SU-DHL-6 (cell line): ENCODE measurements at regions not wholly inside any gene's neighbourhood (a gene's known extent, or its start where the extent isn't known, plus 50 kb on each side); places are given as distances from the start of the nearest gene placed in this dataset.

Experiments used
- H2AFZ ChIP-seq: fragments of 200-600 bp; sonication (generic); 2 replicates; pipeline ENCODE4 v1.6.1; 2014; ENCODE audit warnings: low read depth, mild to moderate bottlenecking, moderate library complexity, mixed read lengths, antibody characterized with exemption, low read length; ENCODE audit not compliant: severe bottlenecking
- H3F3A ChIP-seq: fragments of 200-600 bp; shearing (Covaris generic); 2 replicates; pipeline ENCODE4 v1.6.0; 2016; ENCODE audit warnings: antibody characterized with exemption, mild to moderate bottlenecking; ENCODE audit not compliant: insufficient read depth
- H3K27ac ChIP-seq: fragments of 200-600 bp; sonication (generic); 2 replicates; pipeline ENCODE4 v1.5.1; 2016; ENCODE audit warnings: low read depth, mild to moderate bottlenecking, low read length, moderate library complexity, mixed read lengths
- H3K27me3 ChIP-seq: fragments of 200-600 bp; sonication (generic), shearing (Covaris generic); 2 replicates; pipeline ENCODE4 v1.6.0; 2014; ENCODE audit warnings: mild to moderate bottlenecking, low read length
- H3K36me3 ChIP-seq: fragments of 200-600 bp; sonication (generic); 2 replicates; pipeline ENCODE4 v1.6.1; 2014; ENCODE audit warnings: mild to moderate bottlenecking, low read length, mixed read lengths
- H3K4me2 ChIP-seq: fragments of 300-600, 200-600 bp; shearing (Covaris generic), sonication (generic); 2 replicates; pipeline ENCODE4 v1.6.0; 2014; ENCODE audit warnings: low read length, low read depth, mild to moderate bottlenecking; ENCODE audit not compliant: poor library complexity, severe bottlenecking
- H3K4me3 ChIP-seq: fragments of 200-600 bp; sonication (generic); 2 replicates; pipeline ENCODE4 v1.5.1; 2014; ENCODE audit warnings: antibody characterized with exemption, low read length, mild to moderate bottlenecking, mixed read lengths; ENCODE audit not compliant: insufficient read depth, poor library complexity, severe bottlenecking
- H3K79me2 ChIP-seq: fragments of 200-600 bp; sonication (generic); 2 replicates; pipeline ENCODE4 v1.6.1; 2014; ENCODE audit warnings: mild to moderate bottlenecking, low read length, moderate library complexity; ENCODE audit not compliant: insufficient read depth
- H3K9ac ChIP-seq: fragments of 200-600 bp; sonication (generic); 2 replicates; pipeline ENCODE4 v1.7.0; 2014; ENCODE audit warnings: mild to moderate bottlenecking, low read length
- H3K9me2 ChIP-seq: fragments of 200-600 bp; sonication (generic); replicated peaks from 2 replicates; pipeline ENCODE4 v1.6.1; 2014; ENCODE audit warnings: low read length; ENCODE audit not compliant: insufficient read depth
- H3K9me3 ChIP-seq: fragments of 200-600 bp; sonication (generic); 2 replicates; pipeline ENCODE4 v1.6.1; 2014; ENCODE audit warnings: low read length, mixed read lengths; ENCODE audit not compliant: insufficient read depth
- H4K20me1 ChIP-seq: fragments of 200-600 bp; sonication (generic); 2 replicates; pipeline ENCODE4 v1.6.1; 2014; ENCODE audit warnings: low read depth, mild to moderate bottlenecking, antibody characterized with exemption, low read length, moderate library complexity, mixed read lengths
- EZH2phosphoT487 ChIP-seq: fragments of 200-600 bp; sonication (generic), shearing (Covaris generic); conservative IDR thresholded peaks from 2 replicates; pipeline ENCODE4 v1.6.1; 2018; ENCODE audit warnings: mild to moderate bottlenecking, antibody characterized with exemption, low read length, moderate library complexity, mixed read lengths
- TF ChIP-seq, protein P1 (sequence below): fragments of 200-600 bp; sonication (generic); IDR thresholded peaks from one replicate; pipeline ENCODE4 v1.5.1; 2017; ENCODE audit warnings: antibody characterized with exemption, mild to moderate bottlenecking, low read length, moderate library complexity; ENCODE audit not compliant: insufficient read depth, poor library complexity, severe bottlenecking

DNA sequence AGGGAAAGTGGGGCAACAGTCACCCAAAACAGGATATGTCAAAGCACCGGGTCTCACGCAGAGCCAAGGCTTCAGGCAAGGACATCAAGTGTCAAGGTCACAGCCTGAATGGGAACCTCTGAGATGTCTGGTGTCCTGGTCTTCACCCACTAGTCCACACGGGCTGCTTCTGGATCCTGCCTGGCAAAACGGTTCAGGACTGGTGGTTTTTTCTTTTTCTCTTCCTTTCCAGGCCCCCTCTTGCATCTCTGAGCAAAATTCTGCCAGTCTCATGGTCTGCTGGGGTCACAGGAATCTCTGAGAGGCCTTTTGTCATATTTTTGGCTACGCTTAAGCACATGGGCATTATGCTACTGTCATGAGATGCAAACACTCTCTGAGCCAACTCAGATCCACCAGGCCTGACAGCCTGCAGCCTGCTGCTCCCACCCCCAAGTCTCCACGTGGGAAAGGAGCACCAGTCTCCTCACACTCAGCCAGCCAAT lies 518.2 kb upstream of the ZEB2 start:
- Histone ChIP-seq H3K36me3 (no peaks in the 10 kb centered on the region), H3K27me3 (no peaks in the 10 kb centered on the region), H3F3A (no peaks in the 10 kb centered on the region), H3K79me2 (no peaks in the 10 kb centered on the region), H3K9ac (no peak overlapping the region), H3K27ac (no peak overlapping the region), H4K20me1 (no peaks in the 10 kb centered on the region), H2AFZ (no peak overlapping the region), H3K9me3 (no peaks in the 10 kb centered on the region), H3K4me3 (no peak overlapping the region), H3K4me2 (no peak overlapping the region), H3K9me2 (no peaks in the 10 kb centered on the region)
- TF ChIP-seq, protein P1, sequence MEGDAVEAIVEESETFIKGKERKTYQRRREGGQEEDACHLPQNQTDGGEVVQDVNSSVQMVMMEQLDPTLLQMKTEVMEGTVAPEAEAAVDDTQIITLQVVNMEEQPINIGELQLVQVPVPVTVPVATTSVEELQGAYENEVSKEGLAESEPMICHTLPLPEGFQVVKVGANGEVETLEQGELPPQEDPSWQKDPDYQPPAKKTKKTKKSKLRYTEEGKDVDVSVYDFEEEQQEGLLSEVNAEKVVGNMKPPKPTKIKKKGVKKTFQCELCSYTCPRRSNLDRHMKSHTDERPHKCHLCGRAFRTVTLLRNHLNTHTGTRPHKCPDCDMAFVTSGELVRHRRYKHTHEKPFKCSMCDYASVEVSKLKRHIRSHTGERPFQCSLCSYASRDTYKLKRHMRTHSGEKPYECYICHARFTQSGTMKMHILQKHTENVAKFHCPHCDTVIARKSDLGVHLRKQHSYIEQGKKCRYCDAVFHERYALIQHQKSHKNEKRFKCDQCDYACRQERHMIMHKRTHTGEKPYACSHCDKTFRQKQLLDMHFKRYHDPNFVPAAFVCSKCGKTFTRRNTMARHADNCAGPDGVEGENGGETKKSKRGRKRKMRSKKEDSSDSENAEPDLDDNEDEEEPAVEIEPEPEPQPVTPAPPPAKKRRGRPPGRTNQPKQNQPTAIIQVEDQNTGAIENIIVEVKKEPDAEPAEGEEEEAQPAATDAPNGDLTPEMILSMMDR = no peak
- no peak for TF ChIP-seq EZH2phosphoT487

DNA sequence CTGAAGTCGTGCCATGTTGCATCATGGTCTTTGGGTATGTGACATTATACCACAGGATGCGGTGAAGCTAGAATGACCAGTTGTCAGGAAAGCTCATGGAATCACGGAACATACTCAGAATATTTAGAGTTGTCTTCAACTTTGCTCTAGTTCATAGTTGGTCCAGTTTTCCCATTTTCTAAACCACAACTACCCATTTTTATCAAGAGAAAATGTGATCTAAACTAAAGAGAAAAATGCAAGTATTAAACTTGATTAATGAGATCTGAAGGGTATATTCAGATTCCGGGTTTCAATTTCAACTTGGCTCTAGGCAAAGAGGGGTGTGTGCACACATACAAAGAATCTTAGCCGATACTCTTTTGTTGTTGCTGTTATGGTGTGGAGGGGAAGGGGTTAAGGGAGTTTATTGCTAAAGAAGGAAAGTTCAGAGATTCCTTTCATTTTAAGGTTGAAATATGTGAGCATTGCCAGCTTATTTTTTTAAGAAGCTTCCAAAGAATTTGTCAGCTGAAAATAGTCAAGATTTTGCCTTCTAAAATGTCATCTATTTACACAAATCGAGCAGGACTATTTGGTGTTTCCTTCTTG lies 516.6 kb upstream of the ZEB2 start:
- H3K9me3 ChIP-seq = no peaks in the 10 kb centered on the region
- no peak overlapping the region for H2AFZ ChIP-seq
- no peaks in the 10 kb centered on the region for H3K9me2 ChIP-seq
- TF ChIP-seq, protein P1 = no peak
- no peak for TF ChIP-seq EZH2phosphoT487
- no peak overlapping the region for H3K27ac ChIP-seq
- no peak overlapping the region for H3K9ac ChIP-seq
- no peaks in the 10 kb centered on the region for H3K79me2 ChIP-seq
- no peak overlapping the region for H3K4me3 ChIP-seq
- no peaks in the 10 kb centered on the region for H3K36me3 ChIP-seq
- no peaks in the 10 kb centered on the region for H4K20me1 ChIP-seq
- no peak overlapping the region for H3K4me2 ChIP-seq
- H3K27me3 ChIP-seq = no peaks in the 10 kb centered on the region
- no peaks in the 10 kb centered on the region for H3F3A ChIP-seq

DNA sequence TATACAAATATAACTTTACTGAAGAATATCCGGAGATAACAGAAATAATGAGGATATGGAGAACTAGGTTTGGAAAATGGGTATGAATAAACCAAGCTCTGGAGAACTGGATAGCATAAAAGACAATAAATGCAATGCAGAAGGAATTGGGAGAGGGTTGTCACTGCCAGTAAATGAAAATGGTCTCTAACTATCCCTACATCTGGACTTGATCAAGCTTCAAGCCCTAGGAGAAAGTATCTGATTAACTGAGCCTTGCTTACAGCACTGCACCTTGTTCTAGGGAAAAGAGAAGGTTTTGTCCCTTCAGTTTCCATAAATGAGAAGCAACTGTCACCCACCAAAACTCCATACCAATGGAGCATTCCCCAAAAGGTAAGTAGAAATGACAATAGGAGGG lies 514.6 kb upstream of the ZEB2 start:
- Histone ChIP-seq H3K27me3 (no peaks in the 10 kb centered on the region), H3K9me2 (no peaks in the 10 kb centered on the region), H3K9me3 (no peaks in the 10 kb centered on the region), H3K4me2 (no peak overlapping the region), H4K20me1 (no peaks in the 10 kb centered on the region), H2AFZ (no peak overlapping the region), H3K27ac (no peak overlapping the region), H3F3A (no peaks in the 10 kb centered on the region), H3K4me3 (no peak overlapping the region), H3K79me2 (no peaks in the 10 kb centered on the region), H3K9ac (no peak overlapping the region), H3K36me3 (no peaks in the 10 kb centered on the region)
- no peak for TF ChIP-seq EZH2phosphoT487

DNA sequence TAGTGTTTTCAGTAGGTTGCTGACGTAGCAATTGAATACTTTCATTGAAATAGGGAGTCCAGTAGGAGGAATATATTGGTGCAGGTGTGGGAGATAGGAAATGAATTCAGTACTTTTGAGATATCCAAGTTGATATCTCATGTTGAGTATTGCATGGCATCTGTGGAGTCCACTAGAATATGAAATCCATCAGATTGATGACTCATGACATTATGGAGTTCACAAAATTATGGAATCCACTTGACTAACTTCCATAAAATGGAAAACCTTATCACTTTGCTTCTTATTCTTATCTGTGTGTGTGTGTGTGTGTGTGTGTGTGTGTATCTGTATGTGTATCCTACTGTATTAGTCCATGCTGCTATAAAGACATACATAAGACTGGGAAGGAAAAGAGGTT lies 513.5 kb upstream of the ZEB2 start:
- Histone ChIP-seq H3F3A (no peaks in the 10 kb centered on the region), H3K9me2 (no peaks in the 10 kb centered on the region), H3K4me3 (no peak overlapping the region), H2AFZ (no peak overlapping the region), H3K9ac (no peak overlapping the region), H4K20me1 (no peaks in the 10 kb centered on the region), H3K4me2 (no peak overlapping the region), H3K79me2 (no peaks in the 10 kb centered on the region), H3K27me3 (no peaks in the 10 kb centered on the region), H3K27ac (no peak overlapping the region), H3K36me3 (no peaks in the 10 kb centered on the region), H3K9me3 (no peaks in the 10 kb centered on the region)
- TF ChIP-seq EZH2phosphoT487 = no peak
- TF ChIP-seq, protein P1 = no peak
